ENCODE measurements at regions not wholly inside any gene's neighbourhood (a gene's known extent, or its start where the extent isn't known, plus 50 kb on each side); places are given as distances from the start of the nearest gene placed in this dataset.
"Not testable (repeated sequence)": the region's sequence is repeated elsewhere in the genome, so short reads cannot be mapped to it uniquely, and the experiment has no call there.

DNA sequence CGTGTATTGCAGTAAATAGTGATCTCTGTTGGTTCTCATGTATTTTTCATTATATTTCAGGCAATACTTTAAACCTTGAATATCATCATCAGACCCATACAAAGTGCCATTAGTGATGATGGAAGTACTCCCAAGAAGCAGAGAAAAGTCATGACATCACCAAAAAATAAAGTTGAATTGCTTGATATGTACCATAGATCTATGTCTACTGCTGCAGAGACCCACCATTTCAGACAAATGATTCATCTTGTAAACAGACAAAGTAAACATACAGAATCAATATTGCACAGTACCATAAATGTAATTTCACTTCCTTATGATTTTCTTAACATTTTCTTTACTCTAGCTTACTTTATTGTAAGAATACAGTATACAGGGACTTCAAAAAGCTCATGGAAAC, 347.8 kb downstream of the IPMK start:
- no peak overlapping the region for H3K4me3 Mint-ChIP-seq
- H3K36me3 Mint-ChIP-seq: no peaks in the 10 kb centered on the region
- H3K9me3 Mint-ChIP-seq (ENCODE audit: low read depth): peaks cover 5% of the 10 kb centered on the region
- no peak overlapping the region for H3K27ac Mint-ChIP-seq
- H3K27me3 Mint-ChIP-seq: no peaks in the 10 kb centered on the region
- H3K4me1 Mint-ChIP-seq (ENCODE audit: low read depth): no peaks in the 10 kb centered on the region

- H3K4me1 Mint-ChIP-seq (ENCODE audit: low read depth): no peaks in the 10 kb centered on the region
- no peaks in the 10 kb centered on the region for H3K27me3 Mint-ChIP-seq
- H3K9me3 Mint-ChIP-seq (ENCODE audit: low read depth): peaks cover 3% of the 10 kb centered on the region
- H3K36me3 Mint-ChIP-seq: no peaks in the 10 kb centered on the region
- H3K4me3 Mint-ChIP-seq: no peak overlapping the region
- no peak overlapping the region for H3K27ac Mint-ChIP-seq
These were observed 350.7 kb downstream of the IPMK start for GRCh38 chr10:57917019-57917418.

DNA sequence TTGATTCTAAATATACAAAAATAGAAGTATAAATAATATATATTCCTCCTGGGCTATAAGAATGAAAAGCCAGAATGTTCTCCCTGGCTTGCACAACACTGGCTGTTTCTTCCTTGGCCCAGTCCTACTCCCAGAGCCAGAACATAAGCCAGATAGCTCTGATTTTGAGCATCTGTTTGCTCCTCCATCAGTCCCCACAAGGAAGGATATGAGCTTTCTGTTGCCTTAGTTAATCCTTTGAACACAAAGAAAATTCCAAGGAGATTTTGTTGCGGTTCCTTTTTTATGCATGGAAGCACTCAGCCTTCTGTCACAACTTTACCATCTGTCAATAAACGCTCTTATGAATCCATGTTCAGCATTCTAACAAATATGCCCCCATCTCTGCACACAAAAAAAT, 361.8 kb downstream of the IPMK start:
- Mint-ChIP-seq H3K9me3 (ENCODE audit: low read depth) (no peaks in the 10 kb centered on the region), H3K27ac (no peak overlapping the region), H3K4me3 (no peak overlapping the region), H3K27me3 (no peaks in the 10 kb centered on the region), H3K4me1 (ENCODE audit: low read depth) (no peaks in the 10 kb centered on the region), H3K36me3 (no peaks in the 10 kb centered on the region)

- Mint-ChIP-seq H3K36me3 (no peaks in the 10 kb centered on the region), H3K4me1 (ENCODE audit: low read depth) (no peaks in the 10 kb centered on the region), H3K27ac (no peak overlapping the region), H3K9me3 (ENCODE audit: low read depth) (no peaks in the 10 kb centered on the region), H3K4me3 (no peak overlapping the region), H3K27me3 (no peaks in the 10 kb centered on the region)
These were observed 362.7 kb downstream of the IPMK start for GRCh38 chr10:57905010-57905409.

GRCh38 chr10:57898231-57898630, 369.5 kb downstream of the IPMK start:
- Mint-ChIP-seq H3K4me1 (ENCODE audit: low read depth) (no peaks in the 10 kb centered on the region), H3K4me3 (no peak overlapping the region), H3K27me3 (no peaks in the 10 kb centered on the region), H3K9me3 (ENCODE audit: low read depth) (no peaks in the 10 kb centered on the region), H3K36me3 (no peaks in the 10 kb centered on the region), H3K27ac (no peak overlapping the region)

- no peaks in the 10 kb centered on the region for H3K9me3 Mint-ChIP-seq (ENCODE audit: low read depth)
- H3K4me1 Mint-ChIP-seq (ENCODE audit: low read depth): no peaks in the 10 kb centered on the region
- no peaks in the 10 kb centered on the region for H3K36me3 Mint-ChIP-seq
- no peak overlapping the region for H3K27ac Mint-ChIP-seq
- H3K27me3 Mint-ChIP-seq: no peaks in the 10 kb centered on the region
- no peak overlapping the region for H3K4me3 Mint-ChIP-seq
These were observed 370.1 kb downstream of the IPMK start for GRCh38 chr10:57897611-57898010.

- H3K4me1 Mint-ChIP-seq (ENCODE audit: low read depth): no peaks in the 10 kb centered on the region
- peaks cover 4% of the 10 kb centered on the region for H3K9me3 Mint-ChIP-seq (ENCODE audit: low read depth)
- no peak overlapping the region for H3K27ac Mint-ChIP-seq
- no peaks in the 10 kb centered on the region for H3K36me3 Mint-ChIP-seq
- no peak overlapping the region for H3K4me3 Mint-ChIP-seq
- H3K27me3 Mint-ChIP-seq: no peaks in the 10 kb centered on the region
These were observed 373.3 kb downstream of the IPMK start for GRCh38 chr10:57894361-57894760.

GRCh38 chr10:57891201-57892006, 376.3 kb downstream of the IPMK start:
- Mint-ChIP-seq H3K27me3 (no peaks in the 10 kb centered on the region), H3K4me1 (ENCODE audit: low read depth) (no peaks in the 10 kb centered on the region), H3K9me3 (ENCODE audit: low read depth) (peaks cover 4% of the 10 kb centered on the region), H3K27ac (no peak overlapping the region), H3K4me3 (no peak overlapping the region), H3K36me3 (no peaks in the 10 kb centered on the region)

DNA sequence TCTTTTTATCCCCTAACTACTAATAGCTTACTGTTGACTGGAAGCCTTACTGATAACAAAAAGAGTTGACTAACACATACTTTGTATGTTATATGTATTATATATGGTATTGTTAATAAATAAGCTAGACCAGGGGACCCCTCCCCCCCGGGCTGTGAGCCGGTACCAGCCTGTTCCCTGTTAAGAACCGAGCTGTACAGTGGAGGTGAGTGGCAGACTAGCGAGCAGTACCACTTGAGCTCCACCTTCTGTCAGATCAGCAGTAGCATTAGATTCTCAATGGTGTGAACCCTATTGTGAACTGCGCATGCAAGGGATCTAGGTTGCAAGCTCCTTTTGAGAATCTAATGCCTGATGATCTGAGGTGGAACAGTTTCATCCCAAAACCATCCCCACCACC, 377.0 kb downstream of the IPMK start:
- H3K27me3 Mint-ChIP-seq: no peaks in the 10 kb centered on the region
- H3K27ac Mint-ChIP-seq: no peak overlapping the region
- H3K9me3 Mint-ChIP-seq (ENCODE audit: low read depth): peaks cover 4% of the 10 kb centered on the region
- no peak overlapping the region for H3K4me3 Mint-ChIP-seq
- no peaks in the 10 kb centered on the region for H3K4me1 Mint-ChIP-seq (ENCODE audit: low read depth)
- no peaks in the 10 kb centered on the region for H3K36me3 Mint-ChIP-seq

DNA sequence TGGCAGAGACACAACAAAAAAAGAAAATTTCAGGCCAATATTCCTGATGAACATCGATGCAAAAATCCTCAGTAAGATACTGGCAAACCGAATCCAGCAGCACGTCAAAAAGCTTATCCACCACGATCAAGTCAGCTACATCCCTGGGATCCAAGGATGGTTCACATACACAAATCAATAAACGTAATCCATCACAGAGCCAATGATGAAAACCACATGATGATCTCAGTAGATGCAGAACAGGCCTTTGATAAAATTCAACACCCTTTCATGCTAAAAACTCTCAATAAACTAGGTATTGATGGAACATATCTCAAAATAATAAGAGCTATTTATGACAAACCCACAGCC, 382.1 kb downstream of the IPMK start:
- H3K4me3 Mint-ChIP-seq; H3K27me3 Mint-ChIP-seq; H3K36me3 Mint-ChIP-seq; H3K27ac Mint-ChIP-seq; H3K9me3 Mint-ChIP-seq (ENCODE audit: low read depth); H3K4me1 Mint-ChIP-seq (ENCODE audit: low read depth): not testable (repeated sequence)

DNA sequence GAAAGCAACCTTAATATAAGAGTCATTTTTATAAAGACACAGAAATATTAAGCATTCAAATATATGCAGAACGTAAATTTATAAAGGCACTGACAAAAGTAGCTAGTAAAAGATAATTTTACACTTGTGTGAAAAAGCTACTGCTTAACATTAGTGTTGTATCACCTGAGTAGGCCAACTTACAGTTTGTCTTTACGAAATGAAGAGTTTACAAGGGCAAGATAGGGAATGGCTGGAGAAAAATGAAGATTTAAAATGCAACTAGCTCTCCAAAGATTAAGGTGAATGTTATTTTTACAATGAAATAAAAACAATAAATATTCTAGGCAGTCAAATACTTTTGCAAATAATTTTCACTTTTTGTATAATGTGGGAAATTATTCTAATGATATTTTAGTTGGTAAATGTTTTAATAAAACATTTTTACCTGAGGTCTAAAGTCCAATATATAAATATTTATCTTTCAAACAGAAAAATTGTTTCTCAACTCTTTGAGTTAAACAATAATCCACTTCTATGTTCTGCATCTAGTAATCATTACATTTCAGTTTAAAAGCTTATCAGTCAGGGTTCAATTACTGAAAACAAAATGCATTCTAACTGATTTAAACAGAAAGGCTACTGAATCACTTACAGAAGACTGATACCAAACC, 382.6 kb downstream of the IPMK start:
- H3K36me3 Mint-ChIP-seq: no peaks in the 10 kb centered on the region
- no peaks in the 10 kb centered on the region for H3K9me3 Mint-ChIP-seq (ENCODE audit: low read depth)
- H3K27ac Mint-ChIP-seq: no peak overlapping the region
- H3K27me3 Mint-ChIP-seq: no peaks in the 10 kb centered on the region
- no peak overlapping the region for H3K4me3 Mint-ChIP-seq
- no peaks in the 10 kb centered on the region for H3K4me1 Mint-ChIP-seq (ENCODE audit: low read depth)

DNA sequence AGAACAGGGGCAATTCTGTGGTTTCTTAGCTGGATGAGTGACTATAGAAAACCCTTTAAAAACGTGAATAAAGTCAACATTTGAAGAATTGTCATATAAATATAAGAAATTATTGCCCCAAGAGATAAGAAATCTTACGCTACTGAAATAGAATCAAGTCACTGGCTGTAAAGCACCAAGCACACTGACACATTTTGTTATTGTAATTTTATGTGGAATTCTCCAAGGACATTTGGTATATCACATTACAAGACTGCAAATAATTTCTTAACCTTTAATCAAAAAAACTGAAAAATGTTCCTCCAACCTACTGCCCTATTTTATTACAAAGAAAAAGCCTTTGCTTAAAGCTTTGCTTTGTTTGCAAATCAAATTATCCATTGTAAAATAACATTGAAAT, 383.3 kb downstream of the IPMK start:
- H3K4me3 Mint-ChIP-seq: no peak overlapping the region
- H3K9me3 Mint-ChIP-seq (ENCODE audit: low read depth): no peaks in the 10 kb centered on the region
- no peaks in the 10 kb centered on the region for H3K4me1 Mint-ChIP-seq (ENCODE audit: low read depth)
- no peaks in the 10 kb centered on the region for H3K36me3 Mint-ChIP-seq
- H3K27ac Mint-ChIP-seq: no peak overlapping the region
- no peaks in the 10 kb centered on the region for H3K27me3 Mint-ChIP-seq

DNA sequence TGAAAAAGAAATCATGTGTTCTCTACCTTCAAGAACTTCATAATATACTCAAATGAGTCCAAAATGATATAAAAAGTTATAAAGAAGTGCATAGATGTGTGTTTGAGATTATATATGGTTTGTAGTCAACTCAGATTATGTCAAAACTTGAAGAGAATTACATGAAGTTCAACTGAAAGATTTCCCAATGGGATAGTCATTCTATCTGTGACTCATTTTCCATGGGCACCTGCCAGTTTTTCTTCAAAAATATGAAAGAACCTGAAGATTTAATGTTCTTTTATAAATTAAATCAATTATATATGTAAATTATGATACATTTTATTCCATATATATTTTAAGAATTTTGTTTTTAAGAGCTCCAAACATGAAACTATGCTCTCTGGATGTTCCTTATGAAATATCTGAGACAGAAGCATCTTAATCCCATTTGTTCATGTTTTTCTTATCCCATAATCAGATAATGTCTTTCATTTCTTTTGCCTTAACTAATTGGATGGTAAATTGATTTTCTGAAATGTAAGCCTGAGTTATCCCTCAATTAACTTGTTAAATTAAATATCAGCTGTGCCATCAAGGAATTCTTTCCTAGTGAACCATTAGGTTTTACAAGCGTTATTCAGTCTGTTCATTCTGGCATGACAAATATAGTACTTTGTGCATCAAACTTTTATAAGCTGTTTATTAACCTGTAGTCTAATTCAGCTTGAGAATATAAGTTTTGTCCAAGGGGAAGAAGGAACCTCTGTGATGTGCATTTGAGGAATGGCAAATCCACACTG, 387.1 kb downstream of the IPMK start:
- H3K9me3 Mint-ChIP-seq (ENCODE audit: low read depth): no peaks in the 10 kb centered on the region
- H3K36me3 Mint-ChIP-seq: no peaks in the 10 kb centered on the region
- no peaks in the 10 kb centered on the region for H3K27me3 Mint-ChIP-seq
- no peak overlapping the region for H3K27ac Mint-ChIP-seq
- no peaks in the 10 kb centered on the region for H3K4me1 Mint-ChIP-seq (ENCODE audit: low read depth)
- no peak overlapping the region for H3K4me3 Mint-ChIP-seq

GRCh38 chr10:57874810-57875209, 392.9 kb downstream of the IPMK start:
- H3K4me3 Mint-ChIP-seq: no peak overlapping the region
- peaks cover 3% of the 10 kb centered on the region for H3K9me3 Mint-ChIP-seq (ENCODE audit: low read depth)
- H3K36me3 Mint-ChIP-seq: no peaks in the 10 kb centered on the region
- no peaks in the 10 kb centered on the region for H3K27me3 Mint-ChIP-seq
- H3K4me1 Mint-ChIP-seq (ENCODE audit: low read depth): no peaks in the 10 kb centered on the region
- no peak overlapping the region for H3K27ac Mint-ChIP-seq

DNA sequence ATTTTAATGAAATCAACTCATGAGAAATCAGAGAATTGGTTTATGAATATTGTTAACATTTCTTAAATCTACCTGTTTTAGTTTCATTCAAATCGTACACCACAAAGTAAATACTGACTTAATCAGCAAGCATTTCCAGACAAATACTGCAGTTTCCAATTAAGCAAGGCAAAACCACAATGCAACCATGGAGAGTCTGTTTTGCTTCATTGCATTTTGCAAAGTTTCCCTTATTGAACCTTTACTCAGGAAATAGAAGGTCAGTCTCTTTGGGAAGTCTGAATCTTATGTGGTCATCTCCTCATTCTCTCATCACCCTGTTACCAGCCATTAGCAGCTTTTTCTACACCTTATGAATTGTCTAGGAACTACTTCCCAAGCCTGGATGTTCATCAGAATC, 400.5 kb downstream of the IPMK start:
- no peaks in the 10 kb centered on the region for H3K36me3 Mint-ChIP-seq
- no peaks in the 10 kb centered on the region for H3K27me3 Mint-ChIP-seq
- H3K9me3 Mint-ChIP-seq (ENCODE audit: low read depth): peaks cover 4% of the 10 kb centered on the region
- no peak overlapping the region for H3K4me3 Mint-ChIP-seq
- no peaks in the 10 kb centered on the region for H3K4me1 Mint-ChIP-seq (ENCODE audit: low read depth)
- H3K27ac Mint-ChIP-seq: no peak overlapping the region
